ENCODE measurements at regions not wholly inside any gene's neighbourhood (a gene's known extent, or its start where the extent isn't known, plus 50 kb on each side); places are given as distances from the start of the nearest gene placed in this dataset.

DNA sequence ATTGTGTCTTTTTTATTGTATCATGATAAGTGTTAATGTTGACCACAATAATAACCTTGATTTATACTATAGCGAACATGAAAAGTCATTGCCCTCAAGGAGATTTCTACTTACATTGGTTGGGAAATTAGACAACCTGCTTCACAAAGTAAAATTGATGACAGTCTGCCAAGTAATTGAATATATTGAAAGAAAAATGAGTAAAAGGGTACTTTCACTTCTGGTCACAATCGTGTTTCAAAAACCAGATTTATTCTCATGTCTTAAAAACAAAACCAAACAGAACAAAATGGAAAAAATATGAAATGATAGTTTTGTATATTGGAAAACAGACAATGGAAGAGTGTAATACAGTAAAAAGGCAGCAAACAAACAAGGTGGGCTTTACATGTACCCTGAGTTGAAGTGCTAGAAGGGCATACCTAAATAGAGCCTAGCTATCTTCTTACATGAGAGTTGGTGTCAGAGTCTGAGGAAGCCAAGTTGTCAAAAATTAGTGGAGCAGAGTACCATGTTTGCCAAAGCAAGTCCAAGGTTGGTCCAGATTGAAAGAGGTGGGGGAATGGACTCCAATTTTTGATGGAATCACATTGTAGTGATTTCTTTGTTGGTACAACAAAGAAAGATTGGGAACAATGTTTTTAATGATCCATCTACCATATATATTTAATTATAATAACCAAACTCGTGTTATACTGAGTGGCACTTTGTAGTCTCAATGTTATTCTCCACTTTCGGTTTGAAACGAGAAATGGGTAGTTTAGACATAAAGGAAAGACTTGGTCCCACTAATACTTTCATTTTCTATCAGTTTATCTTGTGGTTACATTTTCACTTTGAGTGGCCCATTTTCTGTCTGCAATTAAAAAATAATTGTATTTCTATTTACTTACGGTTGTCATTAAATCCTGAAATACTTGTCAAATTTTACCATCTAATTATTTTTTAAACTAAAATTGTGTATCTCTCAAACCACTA is 775.6 kb downstream of the STIM2 start:
- TF ChIP-seq, protein P1, sequence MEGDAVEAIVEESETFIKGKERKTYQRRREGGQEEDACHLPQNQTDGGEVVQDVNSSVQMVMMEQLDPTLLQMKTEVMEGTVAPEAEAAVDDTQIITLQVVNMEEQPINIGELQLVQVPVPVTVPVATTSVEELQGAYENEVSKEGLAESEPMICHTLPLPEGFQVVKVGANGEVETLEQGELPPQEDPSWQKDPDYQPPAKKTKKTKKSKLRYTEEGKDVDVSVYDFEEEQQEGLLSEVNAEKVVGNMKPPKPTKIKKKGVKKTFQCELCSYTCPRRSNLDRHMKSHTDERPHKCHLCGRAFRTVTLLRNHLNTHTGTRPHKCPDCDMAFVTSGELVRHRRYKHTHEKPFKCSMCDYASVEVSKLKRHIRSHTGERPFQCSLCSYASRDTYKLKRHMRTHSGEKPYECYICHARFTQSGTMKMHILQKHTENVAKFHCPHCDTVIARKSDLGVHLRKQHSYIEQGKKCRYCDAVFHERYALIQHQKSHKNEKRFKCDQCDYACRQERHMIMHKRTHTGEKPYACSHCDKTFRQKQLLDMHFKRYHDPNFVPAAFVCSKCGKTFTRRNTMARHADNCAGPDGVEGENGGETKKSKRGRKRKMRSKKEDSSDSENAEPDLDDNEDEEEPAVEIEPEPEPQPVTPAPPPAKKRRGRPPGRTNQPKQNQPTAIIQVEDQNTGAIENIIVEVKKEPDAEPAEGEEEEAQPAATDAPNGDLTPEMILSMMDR (IDR thresholded peaks at IDR 0.05): no peak
- no peak for DNase-seq (ENCODE audit: low spot score in 2 of 2)
- H3K36me3 ChIP-seq: no peaks in the 10 kb centered on the region
- intact Hi-C loops (cut with DNase I): no loop called here
- H3K4me1 ChIP-seq: no peaks in the 10 kb centered on the region
- H3K4me3 ChIP-seq: no peak overlapping the region
- H3K9me3 ChIP-seq: no peaks in the 10 kb centered on the region
- no peaks in the 10 kb centered on the region for H3K27me3 ChIP-seq
- no peak overlapping the region for H3K27ac ChIP-seq

DNA sequence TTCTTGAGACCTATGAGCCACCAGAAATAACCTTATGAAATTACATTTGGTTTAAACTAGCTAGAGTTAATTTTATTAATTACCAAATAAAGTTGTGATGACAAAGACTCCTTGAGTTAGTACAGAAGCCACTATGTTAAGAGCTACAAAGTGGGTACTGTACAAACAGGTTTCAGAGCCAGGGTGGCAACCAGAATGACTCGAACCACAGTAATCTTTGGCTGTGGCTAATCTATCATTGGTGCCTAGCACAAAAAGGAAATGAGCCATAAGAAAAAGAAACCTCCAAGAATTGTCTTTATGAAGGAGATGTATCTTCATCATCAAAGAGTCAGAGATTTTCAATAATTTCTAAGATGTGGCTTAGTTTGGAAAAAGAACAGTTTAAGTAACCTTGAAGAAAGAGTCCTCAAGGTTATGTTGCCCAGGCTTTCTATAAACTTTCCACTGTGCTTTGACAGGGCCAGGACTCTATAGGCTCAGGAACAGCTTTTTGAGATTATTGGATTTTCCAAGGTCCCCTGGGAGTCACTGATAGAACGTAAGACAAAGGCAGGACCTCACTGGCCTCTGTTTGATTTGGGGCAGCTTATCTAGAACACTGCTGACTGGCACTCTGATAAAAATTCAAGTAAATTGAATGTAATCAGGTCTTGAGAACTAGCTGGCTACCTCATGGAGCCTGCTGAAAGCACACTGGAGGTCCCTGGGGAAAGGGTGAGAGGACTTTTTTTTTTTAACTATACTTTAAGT is 777.7 kb downstream of the STIM2 start:
- Histone ChIP-seq H3K4me3 (no peak overlapping the region), H3K27me3 (no peaks in the 10 kb centered on the region), H3K27ac (no peak overlapping the region), H3K9me3 (no peaks in the 10 kb centered on the region), H3K4me1 (no peaks in the 10 kb centered on the region), H3K36me3 (no peaks in the 10 kb centered on the region)
- TF ChIP-seq, protein P1 (IDR thresholded peaks at IDR 0.05): no peak
- intact Hi-C loops (cut with DNase I): no loop called here
- no peak for DNase-seq (ENCODE audit: low spot score in 2 of 2)

GRCh38 chr4:27643101-27643500 is 782.5 kb downstream of the STIM2 start:
- TF ChIP-seq, protein P1 (IDR thresholded peaks at IDR 0.05): no peak
- no peaks in the 10 kb centered on the region for H3K9me3 ChIP-seq

DNA sequence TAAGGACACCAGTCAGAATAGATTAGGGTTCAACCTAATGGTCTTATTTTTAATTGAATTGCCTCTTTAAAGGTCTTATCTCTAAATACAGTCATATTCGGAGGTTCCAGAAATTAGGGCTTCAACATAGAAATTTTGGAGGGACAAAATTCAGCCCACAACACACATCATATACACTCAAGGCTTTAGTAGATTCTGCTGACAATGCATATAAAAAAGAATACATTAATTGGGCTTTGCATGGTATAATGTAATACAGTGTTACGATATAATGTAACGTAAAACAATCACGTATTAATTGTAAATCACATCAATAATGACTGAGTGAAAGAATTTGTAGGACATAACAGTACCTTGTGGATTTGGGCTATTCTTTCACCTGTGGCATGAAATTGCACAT is 787.8 kb downstream of the STIM2 start:
- Histone ChIP-seq H3K27me3 (no peaks in the 10 kb centered on the region), H3K9me3 (no peaks in the 10 kb centered on the region), H3K4me1 (no peaks in the 10 kb centered on the region), H3K36me3 (no peaks in the 10 kb centered on the region), H3K4me3 (no peak overlapping the region), H3K27ac (no peak overlapping the region)
- intact Hi-C loops (cut with DNase I): no loop called here
- DNase-seq (ENCODE audit: low spot score in 2 of 2): no peak
- TF ChIP-seq, protein P1 (IDR thresholded peaks at IDR 0.05): no peak

More at GRCh38 chr4:27643101-27643500, 782.5 kb downstream of the STIM2 start:
- H3K27ac ChIP-seq: no peak overlapping the region
- H3K4me1 ChIP-seq: no peaks in the 10 kb centered on the region
- H3K36me3 ChIP-seq: no peaks in the 10 kb centered on the region
- H3K27me3 ChIP-seq: no peaks in the 10 kb centered on the region
- intact Hi-C loops (cut with DNase I): no loop called here
- DNase-seq (ENCODE audit: low spot score in 2 of 2): no peak
- H3K4me3 ChIP-seq: no peak overlapping the region

- H3K27me3 ChIP-seq: no peaks in the 10 kb centered on the region
- no peaks in the 10 kb centered on the region for H3K4me1 ChIP-seq
- intact Hi-C loops (cut with DNase I): no loop called here
- H3K27ac ChIP-seq: no peak overlapping the region
- TF ChIP-seq, protein P1 (IDR thresholded peaks at IDR 0.05): no peak
- H3K4me3 ChIP-seq: no peak overlapping the region
- H3K9me3 ChIP-seq: no peaks in the 10 kb centered on the region
- no peaks in the 10 kb centered on the region for H3K36me3 ChIP-seq
- DNase-seq (ENCODE audit: low spot score in 2 of 2): no peak
Measured at GRCh38 chr4:27662426-27662825, 801.8 kb downstream of the STIM2 start.

Data from ascending aorta (tissue), 2 donors.